OCI-LY3 (cell line): ENCODE measurements at regions not wholly inside any gene's neighbourhood (a gene's known extent, or its start where the extent isn't known, plus 50 kb on each side); places are given as distances from the start of the nearest gene placed in this dataset.

Experiments
- H2AFZ ChIP-seq: fragments of 200-600, 300-600 bp; shearing (Covaris generic); 2 replicates; pipeline ENCODE4 v1.6.0; 2014; ENCODE audit warnings: antibody characterized with exemption, low read depth, low read length
- H3K27ac ChIP-seq: fragments of 200-600, 300-600 bp; sonication (generic); 2 replicates; pipeline ENCODE4 v1.5.1; 2014; ENCODE audit warnings: mild to moderate bottlenecking, low read length, moderate library complexity, mixed read lengths
- H3K27me3 ChIP-seq: fragments of 200-600, 300-600 bp; sonication (generic); 2 replicates; pipeline ENCODE4 v1.6.1; 2014; ENCODE audit warnings: low read depth, low read length, mixed read lengths
- H3K36me3 ChIP-seq: fragments of 200-600, 300-600 bp; sonication (generic); replicated peaks from 2 replicates; pipeline ENCODE3; 2014; ENCODE audit warnings: low read depth, low read length, mixed read lengths
- H3K4me1 ChIP-seq: fragments of 300-600, 200-600 bp; sonication (generic); 2 replicates; pipeline ENCODE4 v1.6.1; 2014; ENCODE audit warnings: low read length, mixed read lengths
- H3K4me2 ChIP-seq: fragments of 200-600, 300-600 bp; sonication (generic); 2 replicates; pipeline ENCODE4 v1.6.1; 2014; ENCODE audit warnings: low read length, mixed read lengths
- H3K4me3 ChIP-seq: fragments of 300-600, 200-600 bp; sonication (generic); 2 replicates; pipeline ENCODE4 v1.5.1; 2014; ENCODE audit warnings: antibody characterized with exemption, mild to moderate bottlenecking, low read length, moderate library complexity
- H3K79me2 ChIP-seq: fragments of 300-600, 200-600 bp; shearing (Covaris generic); 2 replicates; pipeline ENCODE4 v1.6.1; 2014; ENCODE audit warnings: mild to moderate bottlenecking, low read length, mixed read lengths
- H3K9ac ChIP-seq: fragments of 300-600, 200-600 bp; shearing (Covaris generic); 2 replicates; pipeline ENCODE4 v1.6.0; 2014; ENCODE audit warnings: mild to moderate bottlenecking, low read length, moderate library complexity
- H3K9me3 ChIP-seq: fragments of 200-600, 300-600 bp; shearing (Covaris generic); 2 replicates; pipeline ENCODE4 v1.6.1; 2014; ENCODE audit warnings: low read length, mixed read lengths; ENCODE audit not compliant: insufficient read depth
- H4K20me1 ChIP-seq: fragments of 200-600, 300-600 bp; sonication (generic); 2 replicates; pipeline ENCODE4 v1.6.1; 2016; ENCODE audit warnings: low read length, mixed read lengths; ENCODE audit not compliant: insufficient read depth
- CTCF ChIP-seq: fragments of 200-600, 300-600 bp; sonication (generic); IDR thresholded peaks from 2 replicates; pipeline ENCODE4 v1.5.1; 2014; ENCODE audit warnings: antibody characterized with exemption, low read length, low read depth
- EZH2phosphoT487 ChIP-seq: fragments of 200-600 bp; shearing (Covaris generic); IDR thresholded peaks from 2 replicates; pipeline ENCODE4 v1.6.1; 2018; ENCODE audit warnings: antibody characterized with exemption, mixed run types, low read depth

GRCh38 chr4:55012363-55013230 lies 112.8 kb downstream of the KDR start:
- no peak overlapping the region for H3K9ac ChIP-seq
- no peak overlapping the region for H3K4me3 ChIP-seq
- TF ChIP-seq EZH2phosphoT487 (no peak), CTCF (no peak)
- H4K20me1 ChIP-seq = no peaks in the 10 kb centered on the region
- H3K27ac ChIP-seq = no peak overlapping the region
- no peaks in the 10 kb centered on the region for H3K36me3 ChIP-seq
- H3K4me2 ChIP-seq = no peak overlapping the region
- no peaks in the 10 kb centered on the region for H3K79me2 ChIP-seq
- no peaks in the 10 kb centered on the region for H3K9me3 ChIP-seq
- no peaks in the 10 kb centered on the region for H3K27me3 ChIP-seq
- no peak overlapping the region for H2AFZ ChIP-seq
- peaks cover 13% of the 10 kb centered on the region for H3K4me1 ChIP-seq

GRCh38 chr4:55011761-55012160 lies 113.6 kb downstream of the KDR start:
- Histone ChIP-seq H3K27me3 (no peaks in the 10 kb centered on the region), H3K79me2 (no peaks in the 10 kb centered on the region), H3K36me3 (no peaks in the 10 kb centered on the region), H3K9ac (no peak overlapping the region), H2AFZ (no peak overlapping the region), H3K27ac (no peak overlapping the region), H4K20me1 (no peaks in the 10 kb centered on the region), H3K4me3 (no peak overlapping the region), H3K4me2 (no peak overlapping the region), H3K9me3 (no peaks in the 10 kb centered on the region), H3K4me1 (peaks cover 11% of the 10 kb centered on the region)
- TF ChIP-seq CTCF (no peak), EZH2phosphoT487 (no peak)

DNA sequence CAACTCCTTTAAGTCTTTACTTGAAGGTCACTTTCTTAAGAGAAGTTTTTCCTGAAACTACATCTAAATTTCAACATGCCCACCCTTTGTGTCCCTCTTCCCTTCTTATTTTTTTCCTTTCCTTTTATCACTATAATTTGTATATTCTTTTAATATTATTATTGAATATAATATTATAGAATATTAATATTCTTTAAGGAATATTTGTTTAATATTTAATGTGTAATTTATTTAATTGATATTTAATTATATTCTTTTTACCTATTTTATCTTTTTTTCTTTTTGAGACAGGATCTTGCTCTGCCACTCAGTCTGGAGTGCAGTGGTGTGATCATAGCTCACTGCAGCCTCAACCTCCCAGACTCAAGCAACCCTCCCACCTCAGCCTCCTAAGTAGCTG lies 114.8 kb downstream of the KDR start:
- Histone ChIP-seq H3K9me3 (no peaks in the 10 kb centered on the region), H3K4me2 (no peak overlapping the region), H3K4me1 (peaks cover 11% of the 10 kb centered on the region), H4K20me1 (no peaks in the 10 kb centered on the region), H2AFZ (no peak overlapping the region), H3K9ac (no peak overlapping the region), H3K4me3 (no peak overlapping the region), H3K79me2 (no peaks in the 10 kb centered on the region), H3K27ac (no peak overlapping the region), H3K27me3 (no peaks in the 10 kb centered on the region), H3K36me3 (no peaks in the 10 kb centered on the region)
- TF ChIP-seq EZH2phosphoT487 = no peak
- TF ChIP-seq CTCF = no peak

DNA sequence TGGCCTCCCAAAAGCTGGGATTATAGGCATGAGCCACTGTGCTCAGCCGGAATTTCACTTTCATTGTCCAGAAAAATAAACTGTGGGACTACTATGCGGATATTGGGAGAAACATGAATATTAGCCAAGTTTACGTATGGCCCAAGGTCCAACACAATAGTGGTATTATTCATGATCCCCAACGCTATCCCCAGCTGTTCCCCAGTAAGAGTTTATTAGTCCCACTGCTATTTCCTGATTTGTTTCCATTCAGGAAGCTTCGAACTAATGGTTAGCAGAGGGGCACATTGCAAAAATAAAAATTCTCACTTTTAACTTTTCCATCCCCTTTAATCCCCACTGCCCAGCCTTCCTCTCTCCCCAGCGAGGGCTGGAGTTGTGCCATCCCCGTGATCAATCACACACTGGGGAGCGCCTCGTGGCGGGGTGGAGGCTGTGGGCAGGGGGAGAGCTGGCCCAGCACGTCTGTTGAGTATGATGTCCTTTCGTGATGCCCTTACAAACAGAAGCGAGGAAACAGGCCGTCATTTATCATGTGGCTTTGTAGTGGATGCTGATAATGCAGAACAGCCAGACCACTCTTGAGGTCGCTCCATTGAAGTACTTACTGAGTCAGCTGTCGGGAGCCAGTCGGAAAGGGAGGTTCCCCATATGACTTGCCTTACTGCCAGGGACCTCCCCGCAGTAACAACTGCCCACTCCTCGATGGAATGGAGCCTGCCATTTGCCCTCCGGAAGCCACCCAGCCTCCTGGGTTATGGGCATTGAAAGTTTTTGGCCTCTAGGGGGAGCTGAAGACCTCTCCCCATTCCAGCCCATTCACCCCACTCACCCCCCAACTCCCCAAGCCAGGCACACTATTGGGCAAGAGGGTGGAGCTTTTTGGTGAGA lies 117.0 kb downstream of the KDR start:
- H3K9me3 ChIP-seq = no peaks in the 10 kb centered on the region
- H3K4me3 ChIP-seq = no peak overlapping the region
- H3K27ac ChIP-seq = no peak overlapping the region
- no peaks in the 10 kb centered on the region for H3K79me2 ChIP-seq
- peaks cover 8% of the 10 kb centered on the region for H3K4me1 ChIP-seq
- TF ChIP-seq EZH2phosphoT487 (no peak), CTCF (peak; percentile 61)
- H3K27me3 ChIP-seq = no peaks in the 10 kb centered on the region
- no peak overlapping the region for H2AFZ ChIP-seq
- H3K9ac ChIP-seq = no peak overlapping the region
- no peaks in the 10 kb centered on the region for H4K20me1 ChIP-seq
- no peak overlapping the region for H3K4me2 ChIP-seq
- no peaks in the 10 kb centered on the region for H3K36me3 ChIP-seq
